ENCODE measurements at regions not wholly inside any gene's neighbourhood (a gene's known extent, or its start where the extent isn't known, plus 50 kb on each side); places are given as distances from the start of the nearest gene placed in this dataset.

DNA sequence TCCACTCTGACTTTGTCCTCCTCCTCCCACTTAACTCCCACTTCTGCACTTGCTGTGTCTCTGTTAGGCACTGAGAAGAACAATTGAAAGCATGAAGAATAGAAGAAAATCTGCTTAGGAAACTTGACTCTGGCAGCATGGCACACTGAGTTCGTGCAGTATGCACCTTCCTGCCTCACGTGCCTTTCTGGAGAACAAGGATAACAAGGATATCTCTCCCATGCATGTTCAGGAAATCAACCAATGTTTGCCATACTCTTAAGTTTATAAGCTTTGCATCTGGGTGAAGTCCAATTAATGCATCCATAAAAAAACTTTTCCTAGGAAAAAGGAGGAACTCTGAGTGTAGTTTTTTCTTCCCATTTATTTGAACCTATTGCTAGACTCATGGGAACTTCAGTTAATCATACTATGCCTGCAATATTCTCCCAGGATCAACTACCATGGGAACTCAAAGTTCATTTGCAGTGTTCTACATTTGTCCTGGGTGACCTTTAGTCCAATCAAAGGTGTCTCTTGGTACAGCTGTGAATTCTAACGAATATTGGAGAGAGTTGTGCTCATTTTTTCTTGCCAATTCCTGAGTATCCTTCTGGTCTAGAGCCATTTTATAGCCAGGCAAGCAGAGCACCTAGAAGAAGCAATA is 227.0 kb downstream of the ENC1 start:
- DNase-seq (ENCODE audit: low read depth, low spot score) = no peak
- in situ Hi-C loops (cut with HindIII; ENCODE audit: low sequenced_read_pairs) = no loop called here
- H3K4me3 ChIP-seq (ENCODE audit: low read depth, low read length) = no peak overlapping the region
- TF ChIP-seq, protein P1, sequence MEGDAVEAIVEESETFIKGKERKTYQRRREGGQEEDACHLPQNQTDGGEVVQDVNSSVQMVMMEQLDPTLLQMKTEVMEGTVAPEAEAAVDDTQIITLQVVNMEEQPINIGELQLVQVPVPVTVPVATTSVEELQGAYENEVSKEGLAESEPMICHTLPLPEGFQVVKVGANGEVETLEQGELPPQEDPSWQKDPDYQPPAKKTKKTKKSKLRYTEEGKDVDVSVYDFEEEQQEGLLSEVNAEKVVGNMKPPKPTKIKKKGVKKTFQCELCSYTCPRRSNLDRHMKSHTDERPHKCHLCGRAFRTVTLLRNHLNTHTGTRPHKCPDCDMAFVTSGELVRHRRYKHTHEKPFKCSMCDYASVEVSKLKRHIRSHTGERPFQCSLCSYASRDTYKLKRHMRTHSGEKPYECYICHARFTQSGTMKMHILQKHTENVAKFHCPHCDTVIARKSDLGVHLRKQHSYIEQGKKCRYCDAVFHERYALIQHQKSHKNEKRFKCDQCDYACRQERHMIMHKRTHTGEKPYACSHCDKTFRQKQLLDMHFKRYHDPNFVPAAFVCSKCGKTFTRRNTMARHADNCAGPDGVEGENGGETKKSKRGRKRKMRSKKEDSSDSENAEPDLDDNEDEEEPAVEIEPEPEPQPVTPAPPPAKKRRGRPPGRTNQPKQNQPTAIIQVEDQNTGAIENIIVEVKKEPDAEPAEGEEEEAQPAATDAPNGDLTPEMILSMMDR (IDR thresholded peaks at IDR 0.05; ENCODE audit: low read depth, low read length) = no peak

DNA sequence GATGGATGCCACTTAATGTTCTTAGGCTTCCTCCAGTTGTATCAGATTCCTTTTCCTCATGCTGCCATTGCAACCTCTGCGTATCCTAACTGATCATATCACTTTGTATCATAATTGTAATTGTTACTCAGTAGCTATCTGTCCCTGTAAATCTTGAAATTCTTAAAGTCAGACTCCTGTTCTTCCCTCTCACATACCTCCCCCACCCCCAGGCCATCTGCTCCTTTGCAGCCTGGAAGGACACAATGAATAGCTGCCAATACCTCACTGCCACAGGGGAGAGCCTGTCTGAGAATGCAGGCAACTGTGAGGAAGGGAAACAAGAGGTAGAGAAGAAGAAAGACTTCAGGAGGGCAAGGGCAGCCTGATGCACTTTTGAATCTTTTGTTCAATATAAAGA is 228.5 kb downstream of the ENC1 start:
- in situ Hi-C loops (cut with HindIII; ENCODE audit: low sequenced_read_pairs) = no loop called here
- no peak overlapping the region for H3K4me3 ChIP-seq (ENCODE audit: low read depth, low read length)
- DNase-seq (ENCODE audit: low read depth, low spot score) = no peak
- TF ChIP-seq, protein P1 (IDR thresholded peaks at IDR 0.05; ENCODE audit: low read depth, low read length) = no peak

DNA sequence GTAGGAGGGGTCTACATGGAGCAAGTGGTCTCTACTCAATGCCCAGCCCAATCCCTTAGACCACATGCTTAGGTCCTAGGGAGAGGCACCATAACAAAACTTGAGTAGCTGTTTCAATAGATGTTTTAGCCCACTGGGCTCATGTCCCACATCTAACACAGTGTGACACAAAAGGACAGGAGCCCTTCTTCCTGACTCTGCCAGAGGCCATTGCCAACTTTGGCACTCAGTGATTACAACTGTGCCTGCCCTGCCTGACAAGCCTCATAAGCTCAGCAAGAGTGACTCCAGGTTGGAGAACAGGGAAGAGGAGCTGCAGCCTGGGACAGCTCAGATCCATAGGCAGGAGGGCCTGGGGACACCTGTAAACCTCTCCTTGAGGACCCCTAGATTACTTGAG is 230.8 kb downstream of the ENC1 start:
- no peak for DNase-seq (ENCODE audit: low read depth, low spot score)
- TF ChIP-seq, protein P1 (IDR thresholded peaks at IDR 0.05; ENCODE audit: low read depth, low read length) = no peak
- in situ Hi-C loops (cut with HindIII; ENCODE audit: low sequenced_read_pairs) = no loop called here
- H3K4me3 ChIP-seq (ENCODE audit: low read depth, low read length) = no peak overlapping the region

DNA sequence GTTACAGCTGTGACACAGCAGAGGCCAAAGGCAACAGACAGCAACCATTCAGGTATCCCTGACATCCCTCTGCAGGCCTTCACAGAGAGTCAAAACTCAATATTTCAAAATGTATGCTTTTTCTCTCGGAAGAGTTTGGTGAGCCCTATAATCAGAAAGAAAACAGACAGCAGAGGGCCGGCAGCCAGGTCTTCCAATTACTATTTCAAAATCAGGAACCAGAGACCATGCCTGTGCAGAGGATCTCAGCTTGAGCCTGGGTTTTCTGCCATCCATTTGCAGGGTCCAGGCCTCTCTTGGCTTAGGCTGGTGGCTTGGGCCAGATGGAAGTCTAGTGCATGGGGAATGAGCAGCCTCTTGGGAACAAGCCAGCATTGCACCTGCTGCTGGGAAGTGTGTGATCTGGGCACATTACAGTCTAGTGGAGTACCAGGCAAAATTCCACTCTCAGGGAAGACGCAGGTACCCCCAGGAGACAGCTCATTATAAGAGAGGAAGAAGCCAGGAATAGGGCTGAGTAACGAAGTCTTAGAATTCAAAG is 231.3 kb downstream of the ENC1 start:
- in situ Hi-C loops (cut with HindIII; ENCODE audit: low sequenced_read_pairs) = no loop called here
- TF ChIP-seq, protein P1 (IDR thresholded peaks at IDR 0.05; ENCODE audit: low read depth, low read length) = no peak
- DNase-seq (ENCODE audit: low read depth, low spot score) = no peak
- H3K4me3 ChIP-seq (ENCODE audit: low read depth, low read length) = no peak overlapping the region

DNA sequence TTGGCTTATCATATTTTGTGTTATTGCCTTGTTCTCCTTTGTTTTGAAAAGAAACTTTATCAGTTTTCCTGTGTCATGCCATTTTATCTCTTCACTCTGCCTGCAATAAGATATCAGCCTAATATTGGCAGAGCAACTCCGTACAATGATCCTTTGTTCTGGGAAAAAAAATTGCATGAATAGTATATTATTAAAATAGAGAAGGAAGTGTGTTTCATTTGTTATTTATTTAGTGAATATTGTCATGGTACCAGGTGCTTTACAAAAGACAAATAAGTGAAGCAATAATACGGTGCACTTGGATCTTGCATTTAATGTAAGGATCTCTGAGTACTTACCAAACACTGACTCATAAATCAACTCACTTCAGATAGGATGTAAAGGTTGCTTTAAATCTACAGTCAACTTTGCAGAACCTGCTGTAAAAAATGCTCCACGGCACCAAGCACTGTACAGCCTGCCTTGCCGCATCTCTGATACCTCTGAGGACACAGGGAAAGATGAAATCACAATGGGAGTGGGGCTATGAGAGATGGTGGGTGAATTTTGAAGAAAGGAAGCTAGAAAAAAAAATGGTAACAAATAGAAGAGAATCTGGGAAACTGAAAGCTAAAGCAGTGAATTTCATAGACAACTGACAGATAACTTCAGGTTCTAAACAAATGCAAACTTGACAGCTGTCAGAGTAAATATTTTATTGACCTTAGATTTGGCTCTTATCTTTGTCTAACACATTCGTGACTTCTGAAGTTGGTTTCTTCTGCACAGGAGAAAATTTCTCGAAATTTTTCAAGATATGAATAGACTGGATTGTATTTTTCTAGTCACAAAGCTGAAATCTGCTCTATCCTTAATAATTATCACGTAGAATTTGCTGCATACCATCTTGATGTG is 232.1 kb downstream of the ENC1 start:
- TF ChIP-seq, protein P1 (IDR thresholded peaks at IDR 0.05; ENCODE audit: low read depth, low read length) = no peak
- in situ Hi-C loops (cut with HindIII; ENCODE audit: low sequenced_read_pairs) = no loop called here
- DNase-seq (ENCODE audit: low read depth, low spot score) = no peak
- no peak overlapping the region for H3K4me3 ChIP-seq (ENCODE audit: low read depth, low read length)

DNA sequence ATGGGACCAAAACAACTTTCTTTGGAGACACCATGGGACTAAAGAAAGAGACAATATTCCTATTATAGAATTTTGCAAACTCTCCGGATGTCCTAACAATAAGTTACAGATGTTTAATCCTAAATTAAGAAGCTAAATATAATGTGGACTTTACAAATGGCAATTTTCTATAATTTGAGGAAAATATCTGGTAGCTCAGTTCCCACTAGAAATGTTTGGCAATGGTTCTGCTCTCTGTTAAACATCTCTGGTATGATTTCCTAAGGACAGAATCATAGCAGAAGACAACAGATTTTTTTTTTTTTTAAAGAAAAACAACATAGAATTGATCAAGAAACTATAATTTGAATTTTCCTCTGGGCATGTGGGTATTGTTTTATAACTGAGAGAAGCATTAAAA is 232.8 kb downstream of the ENC1 start:
- H3K4me3 ChIP-seq (ENCODE audit: low read depth, low read length) = no peak overlapping the region
- DNase-seq (ENCODE audit: low read depth, low spot score) = no peak
- TF ChIP-seq, protein P1 (IDR thresholded peaks at IDR 0.05; ENCODE audit: low read depth, low read length) = no peak
- in situ Hi-C loops (cut with HindIII; ENCODE audit: low sequenced_read_pairs) = no loop called here

Measured in astrocyte of the spinal cord (primary cell).